ENCODE measurements at regions not wholly inside any gene's neighbourhood (a gene's known extent, or its start where the extent isn't known, plus 50 kb on each side); places are given as distances from the start of the nearest gene placed in this dataset.

GRCh38 chr2:144669196-144669987 lies 149.5 kb upstream of the ZEB2 start:
- H3K4me1 ChIP-seq (ENCODE audit: low read depth) = no peaks in the 10 kb centered on the region
- no peaks in the 10 kb centered on the region for H3K9me3 ChIP-seq
- intact Hi-C loops (cut with DNase I, micrococcal nuclease) = no loop called here
- H3K36me3 ChIP-seq (ENCODE audit: low read depth) = no peaks in the 10 kb centered on the region
- ATAC-seq (no peak), DNase-seq (no peak)
- no peak for TF ChIP-seq CTCF (IDR thresholded peaks at IDR 0.05)
- H3K4me3 ChIP-seq = no peak overlapping the region

- Histone ChIP-seq H3K36me3 (ENCODE audit: low read depth) (no peaks in the 10 kb centered on the region), H3K4me1 (ENCODE audit: low read depth) (no peaks in the 10 kb centered on the region), H3K4me3 (no peak overlapping the region), H3K9me3 (no peaks in the 10 kb centered on the region)
- ATAC-seq (no peak), DNase-seq (no peak)
- TF ChIP-seq CTCF (IDR thresholded peaks at IDR 0.05) = no peak
- intact Hi-C loops (cut with DNase I, micrococcal nuclease) = no loop called here
Measured at GRCh38 chr2:144668493-144669110, 148.7 kb upstream of the ZEB2 start.

GRCh38 chr2:144666032-144666431 lies 146.1 kb upstream of the ZEB2 start:
- ATAC-seq (no peak), DNase-seq (no peak)
- intact Hi-C loops (cut with DNase I, micrococcal nuclease) = no loop called here
- Histone ChIP-seq H3K36me3 (ENCODE audit: low read depth) (no peaks in the 10 kb centered on the region), H3K9me3 (no peaks in the 10 kb centered on the region), H3K4me1 (ENCODE audit: low read depth) (no peaks in the 10 kb centered on the region), H3K4me3 (no peak overlapping the region)
- no peak for TF ChIP-seq CTCF (IDR thresholded peaks at IDR 0.05)

GRCh38 chr2:144663207-144663606 lies 143.3 kb upstream of the ZEB2 start:
- Histone ChIP-seq H3K36me3 (ENCODE audit: low read depth) (no peaks in the 10 kb centered on the region), H3K4me1 (ENCODE audit: low read depth) (no peaks in the 10 kb centered on the region), H3K9me3 (no peaks in the 10 kb centered on the region), H3K4me3 (no peak overlapping the region)
- DNase-seq = no peak
- intact Hi-C loops (cut with DNase I, micrococcal nuclease) = no loop called here
- ATAC-seq = peak; percentile 16
- TF ChIP-seq CTCF (IDR thresholded peaks at IDR 0.05) = no peak

GRCh38 chr2:144660518-144661316 lies 140.8 kb upstream of the ZEB2 start:
- Histone ChIP-seq H3K9me3 (no peaks in the 10 kb centered on the region), H3K36me3 (ENCODE audit: low read depth) (no peaks in the 10 kb centered on the region), H3K4me1 (ENCODE audit: low read depth) (no peaks in the 10 kb centered on the region), H3K4me3 (no peak overlapping the region)
- intact Hi-C loops (cut with DNase I, micrococcal nuclease) = no loop called here
- ATAC-seq (peak; percentile 54), DNase-seq (no peak)
- TF ChIP-seq CTCF (IDR thresholded peaks at IDR 0.05) = no peak

Measured in mucosa of descending colon (tissue), 3 donors.